ENCODE measurements at regions not wholly inside any gene's neighbourhood (a gene's known extent, or its start where the extent isn't known, plus 50 kb on each side); places are given as distances from the start of the nearest gene placed in this dataset.
A peak's percentile ranks its signal among the peaks of the same experiment; 100 is the strongest.

- DNase-seq: no peak
Observed at GRCh38 chr6:4554645-4555044, 221.6 kb upstream of the CDYL start.

- no peak for DNase-seq
Observed at GRCh38 chr6:4553387-4553786, 222.8 kb upstream of the CDYL start.

DNA sequence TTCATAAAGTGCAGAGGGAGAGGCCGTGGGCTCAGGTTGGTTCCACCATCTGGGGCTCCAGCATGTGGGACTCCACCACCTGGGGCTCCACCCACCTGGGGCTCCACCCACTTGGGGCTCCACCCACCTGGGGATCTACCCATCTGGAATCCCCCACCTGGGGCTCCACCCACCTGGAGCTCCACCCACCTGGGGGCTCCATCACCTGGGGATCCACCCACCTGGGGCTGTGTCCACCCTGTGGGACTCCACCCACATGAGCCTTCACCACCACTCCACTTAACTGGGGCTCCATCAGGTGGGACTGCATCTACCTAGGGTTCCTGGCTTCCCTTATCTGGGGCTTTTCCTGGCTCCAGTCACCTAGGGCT is 226.0 kb upstream of the CDYL start:
- no peak for DNase-seq

- DNase-seq: no peak
Observed at GRCh38 chr6:4549556-4550226, 226.5 kb upstream of the CDYL start.

DNA sequence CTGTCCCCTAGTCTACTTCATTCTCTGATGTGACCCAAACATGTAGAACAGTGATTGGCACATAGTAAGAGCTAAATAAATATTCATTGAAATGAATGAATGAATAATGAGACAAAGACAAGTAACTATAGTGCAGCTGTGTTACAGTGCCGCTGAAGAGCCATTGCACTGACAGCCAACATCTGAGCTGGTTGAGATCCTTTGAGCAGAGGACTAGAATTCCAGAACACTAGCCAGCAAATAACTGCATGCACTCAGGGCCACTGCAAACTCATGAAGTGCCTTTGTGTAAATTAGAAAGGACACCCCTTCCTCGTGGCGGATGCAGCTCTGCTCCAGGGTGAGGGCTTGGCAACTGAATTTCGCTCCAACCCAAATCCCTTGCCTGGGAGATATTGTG is 230.3 kb upstream of the CDYL start:
- no peak for DNase-seq

DNA sequence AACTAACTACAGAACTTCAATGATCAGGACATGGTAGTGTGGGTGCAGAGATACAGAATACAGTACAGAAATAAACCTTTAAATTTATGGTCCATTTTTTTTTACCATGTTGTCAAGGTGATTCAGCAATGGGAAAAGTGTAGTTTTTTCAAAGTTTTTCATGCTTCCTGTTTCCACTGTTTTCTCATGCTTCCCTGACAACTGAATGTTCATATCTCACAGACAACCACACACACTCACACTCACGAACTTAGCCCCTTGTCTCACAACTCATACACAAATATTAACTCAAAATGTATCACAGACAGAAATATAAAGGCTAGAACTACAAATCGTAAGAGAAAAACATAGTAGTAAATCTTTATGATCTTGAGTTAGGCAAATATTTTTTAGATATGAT is 232.6 kb upstream of the CDYL start:
- no peak for DNase-seq

GRCh38 chr6:4533576-4533975 is 242.6 kb upstream of the CDYL start:
- no peak for DNase-seq

DNA sequence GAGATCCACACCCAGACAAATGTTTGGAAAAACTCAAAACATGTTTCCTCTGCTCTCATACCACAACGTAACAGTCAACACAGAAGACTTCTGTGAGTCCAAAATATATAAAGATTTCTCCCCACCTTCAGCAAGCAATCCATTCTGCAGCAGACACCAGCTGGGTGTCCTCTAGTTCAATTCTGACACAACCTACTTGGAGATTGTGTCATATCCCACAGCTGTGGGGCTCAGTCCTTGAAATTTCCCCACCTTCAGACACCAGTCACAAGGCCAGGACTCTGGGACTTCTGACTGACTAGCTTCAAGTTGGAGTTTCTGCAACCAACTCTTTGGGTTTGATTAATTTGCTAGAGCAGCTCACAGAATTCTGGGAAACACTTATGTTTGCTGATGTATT is 244.8 kb upstream of the CDYL start:
- DNase-seq: peak; percentile 17 to 64 (median 60)

GRCh38 chr6:4522453-4522852 is 253.8 kb upstream of the CDYL start:
- peak; percentile 48 to 77 (median 69) for DNase-seq

GRCh38 chr6:4521070-4521469 is 255.1 kb upstream of the CDYL start:
- no peak for DNase-seq

DNA sequence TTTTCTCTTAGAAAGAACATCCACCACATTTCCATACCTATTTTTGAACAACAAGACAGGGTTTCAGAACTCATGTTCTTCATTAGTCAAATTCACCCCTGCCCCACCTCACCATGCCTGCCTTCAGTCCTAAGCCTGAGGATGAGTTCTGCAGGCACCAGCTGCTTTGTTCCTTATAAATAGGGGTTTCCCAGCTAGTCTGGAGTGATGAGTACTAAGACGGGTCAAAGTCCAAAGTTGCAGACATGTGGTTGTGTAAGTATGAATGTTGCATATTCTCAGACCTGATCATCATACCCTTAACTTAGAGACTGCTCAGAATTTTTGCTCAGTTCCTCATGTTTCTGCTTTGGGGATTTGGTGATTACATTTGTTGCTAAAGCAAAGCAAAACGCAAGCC is 257.7 kb upstream of the CDYL start:
- DNase-seq: peak; percentile 4 to 59 (median 49)

DNA sequence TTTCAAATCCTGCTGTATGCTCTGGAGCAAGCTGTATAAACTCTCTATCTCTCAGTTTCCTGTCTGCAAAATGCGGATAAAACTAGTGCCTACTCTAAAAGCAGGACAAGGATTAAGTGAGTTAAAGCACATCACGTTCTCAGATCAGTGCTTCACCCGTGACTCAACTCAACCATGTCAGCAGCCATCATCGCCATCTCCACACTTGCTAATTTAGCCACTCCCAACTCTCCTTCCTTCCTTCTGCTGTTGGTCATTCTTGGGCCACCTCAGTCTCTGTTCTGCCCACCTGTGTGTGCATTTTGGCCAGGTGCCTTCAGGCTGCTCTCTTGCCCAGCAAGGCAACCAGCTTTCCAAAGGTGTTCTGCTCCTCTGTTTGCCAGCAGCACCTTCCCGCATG is 260.0 kb upstream of the CDYL start:
- no peak for DNase-seq

DNA sequence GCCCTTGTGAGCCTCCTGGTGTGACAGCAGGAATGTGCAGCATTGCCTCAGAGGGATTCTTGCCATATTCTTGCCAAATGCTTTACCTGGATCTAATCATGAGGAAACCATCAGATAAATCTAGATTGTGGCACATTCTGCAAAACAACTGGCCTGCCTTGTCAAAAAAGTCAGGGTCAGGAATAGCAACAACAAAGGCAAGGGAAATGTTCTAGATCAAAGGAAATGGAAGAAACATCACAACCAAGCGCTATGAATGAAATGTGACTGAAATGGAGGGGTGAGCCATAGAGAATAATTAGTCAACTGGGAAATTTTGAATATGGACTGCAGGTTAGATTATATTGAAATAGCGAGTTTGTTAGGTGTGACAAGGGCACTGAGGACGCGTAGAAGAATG is 262.6 kb upstream of the CDYL start:
- no peak for DNase-seq

GRCh38 chr6:4512051-4512471 is 264.1 kb upstream of the CDYL start:
- DNase-seq: no peak

DNA sequence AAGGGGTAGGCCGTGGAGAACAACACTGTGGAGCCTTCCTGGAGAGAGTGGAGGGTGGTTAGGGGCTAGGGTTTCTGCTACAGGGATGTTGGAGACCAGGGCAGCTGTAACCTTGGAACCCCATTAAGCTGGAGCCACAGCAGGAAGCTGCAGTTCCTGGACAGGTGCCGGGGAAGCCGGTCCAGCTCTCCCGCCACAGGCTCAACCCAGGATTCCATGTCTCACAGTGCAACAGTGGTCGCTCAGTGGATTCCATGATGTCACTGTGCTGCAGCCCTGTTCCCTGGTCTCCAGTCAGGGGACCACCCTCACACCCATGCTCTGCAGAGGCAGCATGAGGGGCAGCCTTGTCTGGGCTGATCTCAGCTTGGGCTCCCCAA is 264.6 kb upstream of the CDYL start:
- no peak for DNase-seq

GRCh38 chr6:4510906-4511640 is 265.1 kb upstream of the CDYL start:
- no peak for DNase-seq

DNA sequence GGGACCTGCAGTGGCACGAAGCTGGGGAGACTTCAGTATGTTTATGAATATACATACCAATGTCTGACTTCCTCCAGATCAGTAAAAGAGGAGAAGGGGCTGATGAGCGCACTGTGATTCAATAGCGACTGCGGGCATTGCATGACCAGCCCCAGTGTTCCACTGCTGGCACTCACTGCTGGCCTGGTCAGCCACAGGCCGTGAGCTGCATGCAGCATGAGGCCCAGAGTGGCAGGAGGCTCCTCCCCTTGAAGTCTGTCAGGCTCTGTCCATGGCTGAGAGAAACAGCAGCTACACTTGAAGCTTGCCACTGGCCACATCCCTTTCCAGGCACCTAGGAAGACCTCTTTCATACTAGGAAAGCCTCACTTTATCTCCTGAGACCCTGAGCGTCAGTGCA is 265.9 kb upstream of the CDYL start:
- DNase-seq: no peak

- DNase-seq: no peak
Observed at GRCh38 chr6:4509506-4509905, 266.7 kb upstream of the CDYL start.

- DNase-seq: no peak
Observed at GRCh38 chr6:4506792-4507191, 269.4 kb upstream of the CDYL start.

DNA sequence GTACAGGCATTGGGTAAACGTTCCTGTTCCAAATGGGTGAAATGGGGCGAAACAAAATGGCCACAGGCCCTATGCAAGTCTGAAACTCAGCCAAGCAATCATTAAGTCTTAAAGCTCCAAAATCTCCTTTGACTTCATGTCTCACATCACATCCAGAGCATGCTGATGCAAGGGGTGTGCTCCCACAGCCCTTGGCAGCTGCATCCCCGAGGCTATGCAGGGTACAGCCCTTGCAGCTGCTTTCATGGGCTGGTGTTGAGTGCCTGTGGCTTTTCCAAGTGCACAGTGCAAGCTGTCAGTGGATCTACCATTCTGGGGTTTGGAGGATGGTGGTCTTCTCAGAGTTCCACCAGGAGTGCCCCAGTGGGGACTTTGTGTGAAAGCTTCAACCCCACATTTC is 270.0 kb upstream of the CDYL start:
- no peak for DNase-seq

- no peak for DNase-seq
Observed at GRCh38 chr6:4504700-4505099, 271.5 kb upstream of the CDYL start.

DNA sequence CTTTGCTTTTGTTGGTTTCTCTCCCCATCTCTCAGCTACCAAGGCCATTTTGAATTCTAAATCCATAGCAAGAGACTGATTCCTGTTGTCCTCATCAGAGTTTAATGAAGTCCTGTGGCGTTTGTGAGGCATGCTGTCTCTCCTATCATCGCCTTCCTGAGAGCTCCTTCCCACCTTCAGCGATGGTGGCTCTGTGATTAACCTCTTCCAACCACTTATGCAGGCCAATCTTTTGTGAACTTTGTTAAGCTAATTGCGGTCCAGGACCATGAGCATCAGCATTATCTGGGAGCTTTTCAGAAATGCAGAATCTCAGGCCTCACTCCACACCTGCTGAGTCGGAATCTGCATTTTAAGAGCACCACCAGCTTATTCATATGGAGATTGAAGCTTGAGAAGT is 272.5 kb upstream of the CDYL start:
- DNase-seq: no peak

GRCh38 chr6:4496284-4496683 is 279.9 kb upstream of the CDYL start:
- DNase-seq: no peak

DNA sequence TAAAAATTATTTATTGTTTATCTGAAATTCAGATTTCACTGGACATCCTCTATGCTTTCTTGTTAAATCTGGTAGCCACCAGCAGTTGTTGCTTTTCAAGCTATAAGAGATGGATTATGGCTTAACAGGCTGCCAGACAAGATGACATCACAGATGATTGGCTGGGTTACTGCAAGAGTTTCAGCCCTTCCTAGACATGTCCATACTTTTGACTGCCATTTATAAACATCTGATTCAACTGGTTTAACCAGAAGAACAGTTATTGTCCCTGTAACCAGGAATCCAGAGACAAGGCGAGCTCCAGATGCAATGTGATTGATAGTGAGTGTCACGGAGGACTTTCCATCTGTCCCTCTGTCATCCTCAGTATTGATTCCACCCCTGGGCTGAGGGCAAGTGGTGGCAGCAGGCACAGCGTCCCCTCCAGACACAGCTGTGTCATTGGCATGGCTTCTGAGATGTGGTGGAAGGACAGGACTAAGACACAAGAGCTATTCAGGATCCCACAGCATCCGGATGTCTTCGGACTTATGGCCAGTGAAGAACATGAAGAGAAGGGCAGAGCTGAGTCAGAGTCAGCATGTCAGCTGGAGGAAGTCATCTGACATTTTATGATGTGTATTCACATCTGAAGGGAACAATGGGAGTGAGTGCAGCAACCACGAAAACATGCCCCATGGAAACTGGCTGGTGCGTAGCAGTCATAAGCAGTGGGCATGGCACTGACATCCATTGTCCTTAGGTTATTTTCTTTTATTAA is 284.5 kb upstream of the CDYL start:
- DNase-seq: peak; percentile 8 to 52 (median 38)
